Activated CD8-positive, alpha-beta memory T cell treated with anti-CD3 and anti-CD28 coated beads, Interleukin-2, amount 50 U/mL, for 1 hour (primary cell): ENCODE measurements at regions not wholly inside any gene's neighbourhood (a gene's known extent, or its start where the extent isn't known, plus 50 kb on each side); places are given as distances from the start of the nearest gene placed in this dataset.
"Not testable (repeated sequence)": the region's sequence is repeated elsewhere in the genome, so short reads cannot be mapped to it uniquely, and the experiment has no call there.

ENCODE experiments used
- DNase-seq: peaks from one replicate; pipeline ENCODE4 v3.0.0-alpha.2; 2020; ENCODE audit errors: extremely low read depth

GRCh38 chr13:48843630-48844380 is 131.9 kb upstream of the FNDC3A start:
- DNase-seq, result no peak

- DNase-seq, result no peak
Observed at GRCh38 chr13:48844676-48845075, 131.0 kb upstream of the FNDC3A start.

GRCh38 chr13:48849515-48849914 is 126.2 kb upstream of the FNDC3A start:
- no peak for DNase-seq

GRCh38 chr13:48851707-48852106 is 124.0 kb upstream of the FNDC3A start:
- no peak for DNase-seq

- DNase-seq, result no peak
Observed at GRCh38 chr13:48852911-48853727, 122.6 kb upstream of the FNDC3A start.

- DNase-seq, result no peak
Observed at GRCh38 chr13:48853728-48854102, 122.0 kb upstream of the FNDC3A start.

GRCh38 chr13:48857576-48857975 is 118.1 kb upstream of the FNDC3A start:
- no peak for DNase-seq

GRCh38 chr13:48858122-48858902 is 117.4 kb upstream of the FNDC3A start:
- DNase-seq, result no peak

GRCh38 chr13:48859272-48860105 is 116.2 kb upstream of the FNDC3A start:
- DNase-seq, result no peak

GRCh38 chr13:48860364-48860763 is 115.3 kb upstream of the FNDC3A start:
- no peak for DNase-seq

- DNase-seq, result no peak
Observed at GRCh38 chr13:48862572-48862971, 113.1 kb upstream of the FNDC3A start.

- DNase-seq, result no peak
Observed at GRCh38 chr13:48864100-48864499, 111.6 kb upstream of the FNDC3A start.

GRCh38 chr13:48866249-48866648 is 109.5 kb upstream of the FNDC3A start:
- DNase-seq, result no peak

GRCh38 chr13:48873081-48873480 is 102.6 kb upstream of the FNDC3A start:
- DNase-seq, result no peak

- no peak for DNase-seq
Observed at GRCh38 chr13:48873587-48873986, 102.1 kb upstream of the FNDC3A start.

- no peak for DNase-seq
Observed at GRCh38 chr13:48874165-48874564, 101.5 kb upstream of the FNDC3A start.

- DNase-seq, result no peak
Observed at GRCh38 chr13:48875047-48875446, 100.7 kb upstream of the FNDC3A start.

- DNase-seq, result no peak
Observed at GRCh38 chr13:48876289-48876688, 99.4 kb upstream of the FNDC3A start.

GRCh38 chr13:48879432-48879831 is 96.3 kb upstream of the FNDC3A start:
- no peak for DNase-seq

- DNase-seq, result no peak
Observed at GRCh38 chr13:48879854-48880253, 95.9 kb upstream of the FNDC3A start.

GRCh38 chr13:48883786-48884185 is 91.9 kb upstream of the FNDC3A start:
- not testable (repeated sequence) for DNase-seq

GRCh38 chr13:48885027-48885395 is 90.7 kb upstream of the FNDC3A start:
- no peak for DNase-seq
